ENCODE measurements at regions not wholly inside any gene's neighbourhood (a gene's known extent, or its start where the extent isn't known, plus 50 kb on each side); places are given as distances from the start of the nearest gene placed in this dataset.
A peak's percentile ranks its signal among the peaks of the same experiment; 100 is the strongest.

DNA sequence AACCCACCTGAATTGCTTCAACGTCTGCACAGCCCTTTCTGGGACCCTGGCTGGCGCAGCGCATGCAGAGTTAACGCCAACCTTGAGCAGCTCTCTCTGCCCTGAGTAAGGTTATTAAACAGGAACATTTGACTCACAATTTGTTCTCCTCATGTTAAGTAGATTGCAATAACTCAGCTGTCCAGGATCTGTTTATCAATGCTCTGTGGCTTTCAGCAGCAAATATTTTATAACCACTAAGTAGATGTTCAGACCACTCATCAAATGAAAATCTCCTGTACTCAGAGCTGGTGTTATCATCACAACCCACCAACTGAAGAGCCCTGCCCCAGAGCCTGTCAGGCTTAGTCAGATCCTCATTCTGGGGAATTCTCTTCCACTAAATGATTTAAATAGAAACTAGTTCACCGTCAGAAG, 403.0 kb downstream of the ZNF608 start:
- Histone ChIP-seq H3K27me3 (ENCODE audit: control insufficient read depth, insufficient read depth, low read length) (no peaks in the 10 kb centered on the region), H3K4me3 (ENCODE audit: low read depth, low read length) (no peak overlapping the region), H3K36me3 (ENCODE audit: control insufficient read depth, insufficient read depth, low read length) (no peaks in the 10 kb centered on the region)
- no peak for TF ChIP-seq CTCF (IDR thresholded peaks at IDR 0.05; ENCODE audit: insufficient read depth, low read depth, low read length)
- POLR2A ChIA-PET, result no interaction called here
- peak; percentile 37 for DNase-seq (ENCODE audit: low read depth)
- CTCF ChIA-PET, result no interaction called here

DNA sequence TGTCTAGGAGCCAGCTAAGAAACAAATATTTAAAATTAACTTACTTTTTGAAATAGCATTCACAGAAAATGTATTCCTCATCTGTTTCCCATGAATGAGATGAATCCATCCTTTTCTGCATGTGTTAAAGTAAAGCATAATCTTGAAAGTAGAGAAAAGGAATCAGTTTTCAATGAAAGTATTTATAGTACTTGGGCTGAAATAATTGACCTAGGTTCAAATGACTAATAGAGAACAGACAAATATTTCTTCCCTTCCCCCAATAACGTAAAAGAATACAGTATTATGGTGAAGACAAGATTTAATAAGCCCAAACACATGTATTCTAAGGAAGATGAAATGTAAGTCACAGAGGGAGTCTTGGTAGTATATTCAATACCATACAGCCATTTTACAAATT, 403.5 kb downstream of the ZNF608 start:
- no peak for DNase-seq (ENCODE audit: low read depth)
- Histone ChIP-seq H3K4me3 (ENCODE audit: low read depth, low read length) (no peak overlapping the region), H3K27me3 (ENCODE audit: control insufficient read depth, insufficient read depth, low read length) (no peaks in the 10 kb centered on the region), H3K36me3 (ENCODE audit: control insufficient read depth, insufficient read depth, low read length) (no peaks in the 10 kb centered on the region)
- TF ChIP-seq CTCF (IDR thresholded peaks at IDR 0.05; ENCODE audit: insufficient read depth, low read depth, low read length), result no peak
- POLR2A ChIA-PET, result no interaction called here
- CTCF ChIA-PET, result no interaction called here

- TF ChIP-seq CTCF (IDR thresholded peaks at IDR 0.05; ENCODE audit: insufficient read depth, low read depth, low read length), result no peak
- DNase-seq (ENCODE audit: low read depth), result no peak
- CTCF ChIA-PET, result interaction anchor here (0.7 kb wide), 1 partner anchor 55 kb away, joined by 3 read pairs; no protein-coding TSS in a partner anchor
- Histone ChIP-seq H3K36me3 (ENCODE audit: control insufficient read depth, insufficient read depth, low read length) (no peaks in the 10 kb centered on the region), H3K27me3 (ENCODE audit: control insufficient read depth, insufficient read depth, low read length) (no peaks in the 10 kb centered on the region), H3K4me3 (ENCODE audit: low read depth, low read length) (no peak overlapping the region)
- POLR2A ChIA-PET, result no interaction called here
Observed at GRCh38 chr5:124342584-124342983, 403.9 kb downstream of the ZNF608 start.

GRCh38 chr5:124342027-124342471, 404.4 kb downstream of the ZNF608 start:
- peak; percentile 26 for DNase-seq (ENCODE audit: low read depth)
- Histone ChIP-seq H3K4me3 (ENCODE audit: low read depth, low read length) (no peak overlapping the region), H3K27me3 (ENCODE audit: control insufficient read depth, insufficient read depth, low read length) (no peaks in the 10 kb centered on the region), H3K36me3 (ENCODE audit: control insufficient read depth, insufficient read depth, low read length) (no peaks in the 10 kb centered on the region)
- ChIA-PET CTCF (interaction anchor here (0.7 to 2.1 kb wide), 2 partner anchors 15 to 55 kb away, joined by 3 to 5 read pairs; no protein-coding TSS in a partner anchor), POLR2A (interaction anchor here (0.6 kb wide), 2 partner anchors 531 to 701 kb away, joined by 3 to 5 read pairs; no protein-coding TSS in a partner anchor)
- TF ChIP-seq CTCF (IDR thresholded peaks at IDR 0.05; ENCODE audit: insufficient read depth, low read depth, low read length), result no peak

DNA sequence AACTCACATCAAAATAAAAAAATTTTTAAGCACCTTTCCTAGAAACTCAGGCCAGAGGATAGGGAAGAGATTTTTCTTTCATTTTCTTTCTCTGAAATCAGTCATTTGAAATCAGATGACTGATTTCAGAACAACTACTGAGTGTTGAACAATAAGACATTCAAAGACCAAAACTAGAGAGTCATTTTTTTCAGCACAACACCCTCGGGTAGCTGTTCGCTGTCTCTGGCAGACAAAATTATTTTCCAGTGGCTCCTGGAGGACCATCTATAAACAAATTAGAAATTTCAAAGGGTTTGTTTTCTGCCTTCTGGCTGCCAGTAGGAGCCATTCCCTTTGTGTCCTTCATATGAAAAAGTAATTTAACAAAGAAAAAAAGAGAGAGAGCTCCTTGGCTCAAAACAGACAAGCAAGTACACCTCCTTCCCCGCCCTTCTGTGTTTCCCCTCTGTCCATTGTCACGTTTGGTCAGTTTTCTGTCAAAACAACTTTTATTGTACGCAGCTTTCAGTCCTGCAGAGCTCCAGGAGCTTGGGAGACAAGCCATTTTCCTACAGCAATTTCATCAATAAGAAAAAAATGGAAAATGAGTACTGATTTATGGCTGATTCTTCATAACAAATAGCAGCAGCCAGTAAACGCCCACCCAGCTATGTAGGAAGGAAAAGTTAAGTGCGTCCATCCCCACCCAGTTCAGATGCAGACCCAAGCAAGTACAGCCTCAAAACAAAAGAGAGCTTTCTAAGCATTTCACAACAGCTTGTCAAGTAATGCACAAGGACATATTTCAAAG, 405.2 kb downstream of the ZNF608 start:
- ChIA-PET CTCF (interaction anchor here (0.5 to 2.1 kb wide), 3 partner anchors 14 to 181 kb away, joined by 3 to 5 read pairs (median 3); no protein-coding TSS in a partner anchor), POLR2A (interaction anchor here (0.6 kb wide), 2 partner anchors 531 to 702 kb away, joined by 3 to 5 read pairs; no protein-coding TSS in a partner anchor)
- Histone ChIP-seq H3K36me3 (ENCODE audit: control insufficient read depth, insufficient read depth, low read length) (no peaks in the 10 kb centered on the region), H3K27me3 (ENCODE audit: control insufficient read depth, insufficient read depth, low read length) (no peaks in the 10 kb centered on the region), H3K4me3 (ENCODE audit: low read depth, low read length) (no peak overlapping the region)
- TF ChIP-seq CTCF (IDR thresholded peaks at IDR 0.05; ENCODE audit: insufficient read depth, low read depth, low read length), result no peak
- no peak for DNase-seq (ENCODE audit: low read depth)
